Tibial nerve (tissue), 4 donors: ENCODE measurements at regions not wholly inside any gene's neighbourhood (a gene's known extent, or its start where the extent isn't known, plus 50 kb on each side); places are given as distances from the start of the nearest gene placed in this dataset.

Experiments used
- DNase-seq, 2 donors: peaks; one replicate each; pipeline ENCODE4 v3.0.0-alpha.2; 2019; ENCODE audit warnings: low spot score in 2 of 2
- H3K27ac ChIP-seq, 4 donors: fragments of 200-600 bp; sonication (generic) in 3 of 4; one replicate each; pipeline ENCODE4 v1.5.1; 2017 to 2019; ENCODE audit warnings: mild to moderate bottlenecking in 1 of 4
- H3K27me3 ChIP-seq, 2 donors: fragments of 200-600 bp; sonication (generic) in 1 of 2; one replicate each; pipeline versions ENCODE4 v1.5.1 to v1.6.0; 2017 to 2019
- H3K36me3 ChIP-seq, 3 donors: fragments of 200-600 bp; sonication (generic); one replicate each; pipeline ENCODE4 v1.5.1; 2018 to 2019
- H3K4me1 ChIP-seq, 4 donors: fragments of 200-600 bp; sonication (generic) in 3 of 4; one replicate each; pipeline ENCODE4 v1.5.1; 2017 to 2019
- H3K4me3 ChIP-seq, 4 donors: fragments of 200-600 bp; sonication (generic) in 3 of 4; one replicate each; pipeline ENCODE4 v1.5.1; 2017 to 2019; ENCODE audit warnings: mild to moderate bottlenecking in 1 of 4, moderate library complexity in 1 of 4
- H3K9me3 ChIP-seq, 4 donors: fragments of 200-600 bp; sonication (generic) in 3 of 4; one replicate each; pipeline ENCODE4 v1.5.1; 2017 to 2019
- CTCF ChIP-seq, 5 experiments: fragments of 200-600 bp in 3 of 5; fragments of 450-650 bp in 2 of 5; sonication (generic) in 3 of 5; IDR thresholded peaks; one replicate each; pipeline ENCODE4 v1.5.1; 2016 to 2019; ENCODE audit warnings: antibody characterized with exemption in 5 of 5, mild to moderate bottlenecking in 3 of 5, moderate library complexity in 2 of 5
- EP300 ChIP-seq, 2 donors: sonication (generic); formaldehyde crosslinking; IDR thresholded peaks; one replicate each; pipeline ENCODE4 v1.6.1; 2017; ENCODE audit warnings: antibody characterized with exemption in 2 of 2, mild to moderate bottlenecking in 1 of 2
- POLR2A ChIP-seq, 2 donors: fragments of 450-650 bp; IDR thresholded peaks; one replicate each; pipeline ENCODE4 v1.6.1; 2017; ENCODE audit warnings: antibody characterized with exemption in 2 of 2, mild to moderate bottlenecking in 2 of 2, moderate library complexity in 2 of 2
- WGBS, 2 donors: methylation state at CpG; one replicate each; pipeline ENCODE4 v1.1.5; 2018; 5-methylcytosine and 5-hydroxymethylcytosine counted together

DNA sequence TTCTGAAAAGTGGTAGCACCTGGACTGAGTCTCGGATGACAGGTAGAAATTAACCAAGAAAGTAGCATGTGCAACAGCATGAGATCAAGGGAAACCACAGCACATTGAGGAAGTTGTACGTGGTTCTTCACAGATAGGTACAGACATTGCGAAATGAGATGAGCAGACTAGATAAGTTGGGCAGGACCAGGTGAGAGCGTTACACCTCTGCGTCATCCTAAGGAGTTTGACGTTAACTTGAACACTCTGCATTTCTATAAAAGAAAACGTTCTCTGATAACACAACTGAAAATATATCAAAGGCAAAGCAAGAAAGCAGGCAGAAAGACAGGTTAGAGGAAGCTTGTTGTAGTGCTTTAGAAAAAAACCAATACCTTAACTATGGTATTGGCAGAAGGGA, 98.5 kb upstream of the RASSF8 start:
- WGBS, 2 donors, result 78 to 90% methylated on average over 7 of the region's 7 CpGs
- TF ChIP-seq CTCF (IDR thresholded peaks at IDR 0.05), result no peak
- TF ChIP-seq POLR2A (IDR thresholded peaks at IDR 0.05), result no peak
- no peak for TF ChIP-seq EP300 (IDR thresholded peaks at IDR 0.05)
- Histone ChIP-seq H3K4me3 (no peak overlapping the region), H3K9me3 (no peaks in the 10 kb centered on the region), H3K4me1 (peaks cover 0 to 6% (median 0%) of the 10 kb centered on the region in 4 donors), H3K27ac (no peak overlapping the region), H3K36me3 (no peaks in the 10 kb centered on the region), H3K27me3 (no peaks in the 10 kb centered on the region)
- DNase-seq, result no peak

DNA sequence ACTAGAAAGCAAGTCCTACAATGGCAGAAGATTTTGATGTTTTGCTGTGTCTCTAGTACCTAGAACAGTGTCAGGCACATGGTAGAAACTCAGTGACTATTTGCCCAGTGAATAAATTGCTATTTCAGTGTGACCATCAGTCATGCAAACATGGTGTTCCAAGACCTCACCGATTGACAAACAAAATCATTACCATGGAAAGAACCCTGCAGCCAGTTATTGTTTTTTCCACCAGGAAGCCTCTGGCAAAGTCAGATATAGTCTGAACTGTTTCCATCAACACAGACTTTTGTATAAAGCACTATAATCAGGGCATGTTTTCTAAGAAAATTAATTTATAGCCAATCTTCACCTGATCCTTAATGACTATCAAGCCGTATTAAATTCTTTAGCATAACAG, 97.3 kb upstream of the RASSF8 start:
- no peaks in the 10 kb centered on the region for H3K9me3 ChIP-seq
- H3K27ac ChIP-seq, result no peak overlapping the region
- no peak for DNase-seq
- H3K27me3 ChIP-seq, result no peaks in the 10 kb centered on the region
- peaks cover 0 to 6% (median 0%) of the 10 kb centered on the region in 4 donors for H3K4me1 ChIP-seq
- 49 to 53% methylated on average over 2 of the region's 2 CpGs for WGBS, 2 donors
- no peak for TF ChIP-seq EP300 (IDR thresholded peaks at IDR 0.05)
- TF ChIP-seq POLR2A (IDR thresholded peaks at IDR 0.05), result no peak
- no peak for TF ChIP-seq CTCF (IDR thresholded peaks at IDR 0.05)
- H3K36me3 ChIP-seq, result no peaks in the 10 kb centered on the region
- H3K4me3 ChIP-seq, result no peak overlapping the region

- WGBS, 2 donors, result 70 to 82% methylated on average over 3 of the region's 3 CpGs
- TF ChIP-seq CTCF (IDR thresholded peaks at IDR 0.05), result no peak
- no peak for TF ChIP-seq POLR2A (IDR thresholded peaks at IDR 0.05)
- no peak for TF ChIP-seq EP300 (IDR thresholded peaks at IDR 0.05)
Measured at GRCh38 chr12:25864306-25865276, 93.9 kb upstream of the RASSF8 start.

GRCh38 chr12:25866586-25867378, 91.7 kb upstream of the RASSF8 start:
- no peaks in the 10 kb centered on the region for H3K36me3 ChIP-seq
- no peak for DNase-seq
- WGBS, 2 donors, result 88 to 90% methylated on average over 6 of the region's 6 CpGs
- no peaks in the 10 kb centered on the region for H3K27me3 ChIP-seq
- no peak for TF ChIP-seq EP300 (IDR thresholded peaks at IDR 0.05)
- TF ChIP-seq POLR2A (IDR thresholded peaks at IDR 0.05), result no peak
- no peak for TF ChIP-seq CTCF (IDR thresholded peaks at IDR 0.05)
- H3K27ac ChIP-seq, result no peak overlapping the region
- H3K4me3 ChIP-seq, result no peak overlapping the region
- peaks cover 0 to 6% (median 0%) of the 10 kb centered on the region in 4 donors for H3K4me1 ChIP-seq
- H3K9me3 ChIP-seq, result peaks cover 0 to 16% (median 3%) of the 10 kb centered on the region in 4 donors

More at GRCh38 chr12:25864306-25865276, 93.9 kb upstream of the RASSF8 start:
- Histone ChIP-seq H3K4me1 (peaks cover 0 to 6% (median 0%) of the 10 kb centered on the region in 4 donors), H3K27ac (no peak overlapping the region), H3K36me3 (no peaks in the 10 kb centered on the region), H3K4me3 (no peak overlapping the region), H3K27me3 (no peaks in the 10 kb centered on the region), H3K9me3 (peaks cover 0 to 16% (median 3%) of the 10 kb centered on the region in 4 donors)
- DNase-seq, result no peak
